ENCODE measurements at regions not wholly inside any gene's neighbourhood (a gene's known extent, or its start where the extent isn't known, plus 50 kb on each side); places are given as distances from the start of the nearest gene placed in this dataset.
"Not testable (repeated sequence)": the region's sequence is repeated elsewhere in the genome, so short reads cannot be mapped to it uniquely, and the experiment has no call there.

DNA sequence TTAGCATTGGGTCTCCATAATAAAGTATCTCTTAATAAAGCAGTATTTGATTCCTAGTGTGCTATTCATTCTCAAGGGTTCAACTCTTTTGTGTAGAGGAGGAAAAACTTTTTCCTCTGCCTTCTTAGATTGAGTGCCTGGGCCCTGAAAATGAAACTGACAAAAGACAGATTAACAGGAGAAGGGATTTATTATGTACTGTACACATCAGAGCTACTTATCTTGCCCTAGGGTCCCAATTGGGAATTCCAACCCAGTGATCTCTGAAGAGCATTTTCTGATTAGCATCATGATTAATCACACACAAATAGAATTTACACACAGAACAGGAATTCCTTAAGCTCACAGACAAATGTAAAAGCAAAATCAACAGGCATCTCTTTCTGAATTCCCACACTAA lies 128.9 kb downstream of the CD164 start:
- DNase-seq: no peak

- no peak for DNase-seq
Measured at GRCh38 chr6:109252261-109253041, 129.8 kb downstream of the CD164 start.

- DNase-seq: no peak
Measured at GRCh38 chr6:109251839-109252238, 130.4 kb downstream of the CD164 start.

GRCh38 chr6:109250544-109251156 lies 131.6 kb downstream of the CD164 start:
- DNase-seq: not testable (repeated sequence)

- no peak for DNase-seq
Measured at GRCh38 chr6:109243863-109244825, 138.1 kb downstream of the CD164 start.

GRCh38 chr6:109242925-109243324 lies 139.3 kb downstream of the CD164 start:
- no peak for DNase-seq

DNA sequence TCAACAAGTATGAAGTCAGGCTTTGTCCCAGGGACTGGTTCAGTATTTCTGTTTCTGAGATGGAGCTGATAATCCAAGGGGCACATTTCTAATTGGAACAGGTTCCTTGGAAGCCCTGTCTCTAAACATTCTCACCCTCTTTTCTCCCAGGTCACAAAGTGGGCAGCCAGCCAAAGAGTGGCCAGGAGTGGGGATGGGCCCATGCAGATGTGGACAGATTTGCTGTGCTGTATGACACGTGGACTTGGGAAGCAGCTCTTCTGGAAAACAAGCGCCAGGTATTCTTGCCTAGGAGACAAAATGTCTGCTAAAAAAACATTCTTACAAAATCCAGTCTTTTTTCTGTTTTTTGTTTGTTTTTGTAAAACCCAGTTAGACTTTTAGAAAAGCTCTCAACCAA lies 140.2 kb downstream of the CD164 start:
- no peak for DNase-seq

- DNase-seq: no peak
Measured at GRCh38 chr6:109241199-109241598, 141.1 kb downstream of the CD164 start.

DNA sequence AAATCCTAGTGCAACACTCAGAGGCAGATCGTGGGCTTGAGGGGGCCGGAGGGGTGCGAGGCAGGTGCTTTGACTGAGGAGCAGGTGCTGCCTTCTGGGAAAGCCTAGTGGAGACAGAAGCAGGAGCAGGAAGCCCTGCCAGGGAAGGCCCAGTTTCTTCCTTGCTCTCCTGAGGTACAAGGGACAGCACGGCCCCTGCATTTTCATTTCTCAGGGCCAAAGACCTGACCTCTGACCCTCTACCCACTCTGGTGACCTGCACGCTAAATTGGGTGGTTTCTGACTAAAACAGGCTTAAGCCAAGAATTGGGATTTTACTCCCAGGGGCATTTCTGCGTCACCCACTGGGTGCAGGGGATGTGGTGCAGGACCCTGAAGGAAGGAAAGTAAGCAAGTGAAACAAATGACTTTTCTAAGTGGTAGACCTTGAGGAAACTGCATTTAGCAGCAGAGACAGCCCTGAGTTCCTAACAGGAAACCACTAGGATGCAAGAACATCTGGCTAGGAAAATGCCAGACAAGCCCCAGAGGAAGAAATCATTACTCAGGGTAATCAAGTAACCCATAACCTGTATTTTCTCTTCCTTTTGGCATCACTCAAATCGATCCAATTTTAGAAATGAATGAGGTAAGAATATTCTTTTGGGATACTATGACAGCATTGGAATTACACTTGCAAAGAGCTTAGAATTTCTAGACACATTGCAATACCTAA lies 141.7 kb downstream of the CD164 start:
- no peak for DNase-seq

GRCh38 chr6:109239651-109240321 lies 142.5 kb downstream of the CD164 start:
- no peak for DNase-seq

DNA sequence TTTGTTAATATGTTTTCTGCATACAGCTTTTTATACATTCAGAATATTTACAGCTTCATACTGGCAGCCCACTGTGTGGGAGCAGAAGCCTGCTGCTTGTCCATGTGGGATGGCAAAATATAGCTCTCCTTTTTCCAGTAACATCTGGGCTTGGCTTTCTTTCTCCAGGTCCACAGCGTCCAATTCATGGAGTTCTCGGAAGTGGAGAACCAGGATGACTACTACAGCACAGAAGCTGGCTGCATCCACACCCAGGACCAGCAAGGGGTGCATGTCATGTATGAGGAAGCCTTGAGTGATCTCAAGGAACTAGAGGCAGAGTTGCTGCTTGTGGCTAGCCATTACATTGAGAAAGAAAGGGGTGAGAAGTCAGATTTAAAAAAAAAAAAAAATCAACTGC lies 143.1 kb downstream of the CD164 start:
- DNase-seq: no peak

DNA sequence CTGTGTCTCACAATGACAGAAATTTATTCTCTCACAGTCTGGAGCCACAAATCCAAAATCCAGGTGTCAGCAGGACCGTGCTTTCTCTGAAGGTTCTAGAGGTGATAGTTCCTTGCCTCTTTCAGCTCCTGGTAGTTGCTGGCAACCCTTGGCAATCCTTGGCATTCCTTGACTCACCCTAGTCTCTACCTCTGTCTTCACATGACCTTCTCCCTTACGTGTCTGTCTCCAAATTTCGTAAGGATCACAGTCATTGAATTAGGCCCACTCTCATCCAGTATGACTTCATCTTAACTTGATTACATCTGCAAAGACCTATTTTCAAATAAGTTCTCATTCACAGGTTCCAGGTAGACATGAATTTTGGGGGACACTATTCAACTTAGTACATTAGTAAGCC lies 143.1 kb downstream of the CEP57L1 start:
- DNase-seq: no peak

GRCh38 chr6:109237986-109238329 lies 142.7 kb downstream of the CEP57L1 start:
- no peak for DNase-seq

GRCh38 chr6:109237077-109237985 lies 142.0 kb downstream of the CEP57L1 start:
- no peak for DNase-seq

DNA sequence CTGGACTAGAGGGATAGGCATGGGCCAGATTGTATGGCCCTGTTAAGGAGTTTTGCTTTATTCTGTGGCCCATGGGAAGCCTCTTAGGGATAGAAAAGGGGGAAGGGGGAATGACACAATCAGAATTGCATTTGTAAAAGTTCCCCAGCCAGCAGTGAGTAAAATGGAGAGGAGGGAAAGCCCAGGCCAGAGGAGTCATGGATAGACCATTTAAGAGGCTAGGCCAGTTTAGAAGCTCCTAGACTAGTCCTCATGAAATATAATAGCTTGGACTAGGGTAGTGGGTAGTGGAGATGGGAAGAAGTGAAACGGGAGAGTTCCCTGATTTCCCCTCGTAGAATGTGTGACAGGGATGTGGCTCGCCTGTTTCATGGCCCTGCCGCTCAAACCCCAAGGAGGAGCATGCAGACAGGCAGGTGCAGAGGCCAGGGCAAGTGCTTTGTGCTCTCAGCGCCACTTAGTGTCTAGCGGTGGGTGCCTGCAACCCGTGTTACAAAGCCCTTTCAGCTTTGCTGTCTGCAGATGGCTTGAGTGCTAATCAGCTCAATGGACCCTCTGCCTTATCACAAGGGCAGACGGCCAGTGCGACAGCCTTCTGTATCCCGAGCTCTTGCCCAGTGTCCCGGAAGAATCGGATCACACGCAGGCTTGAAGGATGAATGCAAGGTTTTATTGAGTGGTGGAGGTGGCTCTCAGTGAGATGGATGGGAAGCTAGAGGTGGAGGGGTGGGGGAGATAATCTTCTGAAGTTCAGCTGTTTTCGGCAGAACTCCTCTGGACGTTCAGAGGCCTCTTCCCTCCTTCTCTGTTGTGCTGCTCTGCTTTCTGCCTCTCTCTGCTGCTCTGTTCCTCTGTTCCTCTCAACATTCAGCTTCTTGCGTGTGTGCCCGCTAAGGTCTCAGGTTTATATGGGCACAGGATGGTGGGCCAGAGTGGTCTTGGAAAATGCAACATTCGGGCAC lies 141.1 kb downstream of the CEP57L1 start:
- no peak for DNase-seq

DNA sequence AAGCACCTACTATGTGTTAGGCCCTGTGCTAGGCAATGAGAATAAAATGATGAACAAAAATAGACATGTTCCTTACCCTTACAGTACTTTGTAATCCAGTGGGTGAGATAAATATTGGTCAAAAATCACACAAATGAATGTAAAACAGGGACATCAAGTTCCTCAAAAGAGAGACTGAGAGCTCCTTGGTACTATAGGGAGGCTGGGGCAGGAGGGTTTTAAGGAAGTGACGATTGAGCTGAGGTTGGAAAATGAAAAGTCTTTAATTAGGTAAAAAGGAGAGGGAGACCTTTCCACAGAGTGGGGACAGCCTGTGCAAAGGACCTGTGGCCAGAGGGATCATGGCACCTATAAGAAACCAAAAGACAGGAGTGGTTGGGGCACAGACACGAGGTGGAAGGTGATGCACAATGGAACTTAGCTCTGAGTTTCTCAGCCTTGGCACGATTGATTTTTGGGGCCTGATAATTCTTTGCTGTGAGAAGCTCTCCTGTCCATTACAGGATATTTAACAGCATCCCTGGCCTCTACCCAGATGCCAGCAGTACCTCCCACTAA lies 140.3 kb downstream of the CEP57L1 start:
- no peak for DNase-seq

DNA sequence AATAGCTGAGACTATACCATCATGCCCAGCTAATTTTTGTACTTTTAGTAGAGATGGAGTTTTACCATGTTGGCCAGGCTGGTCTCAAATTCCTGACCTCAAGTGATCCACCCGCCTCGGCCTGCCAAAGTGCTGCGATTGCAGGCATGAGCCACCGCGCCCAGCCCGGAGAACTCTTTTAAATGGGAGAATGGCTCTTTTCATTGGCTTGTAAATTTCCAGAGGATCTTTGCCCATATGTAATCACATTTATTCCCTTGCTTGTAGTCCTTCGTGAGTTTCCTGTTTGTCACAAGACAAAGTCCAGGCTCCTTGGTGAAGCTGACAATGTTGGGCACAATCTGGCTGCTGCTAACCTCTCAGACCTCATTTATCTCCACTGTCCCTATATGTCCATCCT lies 135.1 kb downstream of the CEP57L1 start:
- no peak for DNase-seq

DNA sequence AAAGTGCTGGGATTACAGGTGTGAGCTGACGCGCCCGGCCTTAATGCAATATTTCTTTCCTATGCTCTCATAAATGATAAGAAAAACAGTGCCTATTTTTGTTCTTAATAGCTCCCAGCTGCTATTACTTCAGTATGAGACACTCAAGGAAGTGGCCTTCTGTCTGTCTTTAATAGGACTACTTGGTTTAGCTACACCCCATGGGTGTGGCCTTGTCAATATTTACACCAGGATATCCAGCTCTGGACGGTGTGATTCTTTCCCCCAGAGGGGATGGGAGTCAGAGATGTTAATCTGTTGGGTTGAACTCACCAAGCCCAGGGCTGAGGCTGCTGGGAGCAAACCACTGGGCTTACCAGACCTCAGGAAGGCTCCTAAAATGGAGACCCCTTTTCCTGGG lies 134.2 kb downstream of the CEP57L1 start:
- no peak for DNase-seq

GRCh38 chr6:109227646-109228045 lies 132.3 kb downstream of the CEP57L1 start:
- no peak for DNase-seq

DNA sequence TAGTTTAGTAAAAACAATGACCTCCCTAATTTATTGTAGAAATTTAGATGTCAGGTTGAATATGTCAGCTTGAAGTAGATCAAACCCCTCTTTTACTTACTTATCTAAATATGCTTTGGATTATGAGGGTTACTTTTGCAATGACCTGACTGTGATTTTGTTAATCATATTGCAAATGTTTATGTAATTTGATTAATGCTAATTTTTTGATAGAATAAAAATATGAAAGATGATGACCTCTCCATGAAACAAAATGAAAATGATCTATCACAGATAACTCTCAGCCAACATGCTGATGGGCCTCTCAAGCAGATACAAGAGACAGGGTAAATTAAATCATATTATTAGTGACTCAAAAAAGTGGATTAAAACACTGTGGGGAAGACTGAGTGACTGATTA lies 131.0 kb downstream of the CEP57L1 start:
- no peak for DNase-seq
